NB4 (cell line): ENCODE measurements at regions not wholly inside any gene's neighbourhood (a gene's known extent, or its start where the extent isn't known, plus 50 kb on each side); places are given as distances from the start of the nearest gene placed in this dataset.

Experiments
- DNase-seq: peaks from one replicate; pipeline ENCODE4 v3.0.0; 2010; ENCODE audit warnings: low read depth
- H3K4me3 ChIP-seq: one replicate; pipeline ENCODE4 v1.5.1; 2011; ENCODE audit warnings: mild to moderate bottlenecking, low read depth, low read length, moderate library complexity
- MYC ChIP-seq: IDR thresholded peaks from 2 replicates; pipeline ENCODE4 v1.6.1; 2011; ENCODE audit warnings: low read depth, low read length
- POLR2A ChIP-seq: IDR thresholded peaks from 2 replicates; pipeline ENCODE4 v1.6.1; 2011; ENCODE audit warnings: mild to moderate bottlenecking; ENCODE audit not compliant: insufficient read length; ENCODE audit errors: extremely low read depth
- TF ChIP-seq, protein P1 (sequence below): IDR thresholded peaks from one replicate; pipeline ENCODE4 v1.5.1; 2012; ENCODE audit warnings: low read depth, low read length
- TF ChIP-seq, protein P2 (sequence below): IDR thresholded peaks from 2 replicates; pipeline ENCODE4 v1.6.1; 2011; ENCODE audit warnings: low read depth, low read length

DNA sequence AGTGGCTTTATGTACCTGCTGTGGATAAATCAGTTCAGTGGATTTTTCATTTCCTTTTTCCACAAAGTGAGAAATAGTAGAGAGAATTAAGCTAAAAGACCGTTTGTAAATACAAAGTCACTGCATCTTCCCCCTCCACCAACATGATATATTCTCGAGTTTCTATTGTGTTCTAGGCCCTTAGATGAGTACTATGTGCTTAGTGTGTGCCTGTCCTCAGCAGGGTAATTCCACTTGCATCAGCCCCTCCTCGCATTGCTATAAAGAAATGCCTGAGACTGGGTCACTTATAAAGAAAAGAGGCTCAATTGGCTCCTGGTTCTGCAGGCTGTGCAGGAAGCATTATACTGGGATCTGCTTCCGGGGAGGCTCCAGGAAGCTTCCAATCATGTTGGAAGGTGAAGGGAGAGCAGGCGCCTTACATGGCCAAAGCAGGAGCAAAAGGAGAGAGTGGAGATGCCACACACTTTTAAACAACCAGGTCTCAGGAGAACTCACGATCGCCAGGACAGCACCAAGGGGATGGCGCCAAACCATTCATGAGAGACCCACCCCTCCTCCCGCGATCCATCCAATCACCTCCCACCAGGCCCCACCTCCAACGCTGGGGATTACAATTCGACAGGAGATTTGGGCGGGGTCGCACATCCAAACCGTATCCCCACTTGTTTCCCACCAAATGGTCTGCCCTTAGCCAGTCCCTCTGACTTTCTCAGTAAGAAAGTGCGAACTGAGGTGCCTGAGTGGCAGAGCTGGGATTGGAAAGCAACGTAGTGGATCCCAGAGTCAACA lies 102.3 kb upstream of the ABCC4 start:
- TF ChIP-seq, protein P1, sequence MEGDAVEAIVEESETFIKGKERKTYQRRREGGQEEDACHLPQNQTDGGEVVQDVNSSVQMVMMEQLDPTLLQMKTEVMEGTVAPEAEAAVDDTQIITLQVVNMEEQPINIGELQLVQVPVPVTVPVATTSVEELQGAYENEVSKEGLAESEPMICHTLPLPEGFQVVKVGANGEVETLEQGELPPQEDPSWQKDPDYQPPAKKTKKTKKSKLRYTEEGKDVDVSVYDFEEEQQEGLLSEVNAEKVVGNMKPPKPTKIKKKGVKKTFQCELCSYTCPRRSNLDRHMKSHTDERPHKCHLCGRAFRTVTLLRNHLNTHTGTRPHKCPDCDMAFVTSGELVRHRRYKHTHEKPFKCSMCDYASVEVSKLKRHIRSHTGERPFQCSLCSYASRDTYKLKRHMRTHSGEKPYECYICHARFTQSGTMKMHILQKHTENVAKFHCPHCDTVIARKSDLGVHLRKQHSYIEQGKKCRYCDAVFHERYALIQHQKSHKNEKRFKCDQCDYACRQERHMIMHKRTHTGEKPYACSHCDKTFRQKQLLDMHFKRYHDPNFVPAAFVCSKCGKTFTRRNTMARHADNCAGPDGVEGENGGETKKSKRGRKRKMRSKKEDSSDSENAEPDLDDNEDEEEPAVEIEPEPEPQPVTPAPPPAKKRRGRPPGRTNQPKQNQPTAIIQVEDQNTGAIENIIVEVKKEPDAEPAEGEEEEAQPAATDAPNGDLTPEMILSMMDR: no peak
- TF ChIP-seq MYC (no peak), POLR2A (no peak)
- TF ChIP-seq, protein P2, sequence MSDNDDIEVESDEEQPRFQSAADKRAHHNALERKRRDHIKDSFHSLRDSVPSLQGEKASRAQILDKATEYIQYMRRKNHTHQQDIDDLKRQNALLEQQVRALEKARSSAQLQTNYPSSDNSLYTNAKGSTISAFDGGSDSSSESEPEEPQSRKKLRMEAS: no peak
- DNase-seq: no peak
- no peak overlapping the region for H3K4me3 ChIP-seq

DNA sequence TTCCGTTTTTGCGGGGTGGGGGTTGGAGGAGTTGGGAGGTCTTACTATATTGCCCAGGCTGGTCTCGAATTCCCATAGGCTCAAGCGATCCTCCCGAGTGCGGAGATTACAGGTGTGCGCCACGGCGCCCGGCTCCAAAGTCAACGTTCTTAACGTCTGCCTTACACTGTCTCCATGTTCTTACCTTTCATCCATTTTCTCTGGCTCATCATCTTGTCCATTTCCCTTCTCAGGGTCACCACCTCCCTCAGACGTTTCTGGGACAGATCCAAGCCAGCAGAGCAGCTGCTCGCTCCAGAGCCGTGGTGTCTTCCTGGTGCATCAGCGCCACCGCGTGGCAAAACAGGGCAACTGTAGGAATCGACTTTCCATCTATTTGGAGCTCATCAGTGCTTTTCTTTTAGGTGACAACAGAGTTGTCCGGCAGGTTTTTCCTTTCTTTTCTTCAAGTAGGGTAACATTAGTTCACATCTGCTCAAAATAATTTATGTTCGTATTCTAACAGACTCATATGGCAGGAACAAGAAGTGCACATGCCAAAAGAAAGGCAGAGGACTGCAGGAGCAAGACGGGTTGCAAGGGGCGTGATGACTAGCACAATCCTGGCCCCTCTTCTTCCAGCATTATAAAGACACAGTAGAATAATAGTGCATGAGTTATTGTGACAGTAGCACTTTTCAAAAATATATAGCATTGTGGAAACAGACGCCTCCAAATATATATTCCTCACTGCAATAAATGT lies 103.1 kb upstream of the ABCC4 start:
- TF ChIP-seq, protein P2: peak; percentile 50; the same call in 1 of the 2 replicates
- TF ChIP-seq POLR2A (no peak), MYC (0 out of 2 replicates have a peak, but pooled peaks have one; percentile 22)
- TF ChIP-seq, protein P1: peak; percentile 90
- no peak overlapping the region for H3K4me3 ChIP-seq
- DNase-seq: peak; percentile 75

DNA sequence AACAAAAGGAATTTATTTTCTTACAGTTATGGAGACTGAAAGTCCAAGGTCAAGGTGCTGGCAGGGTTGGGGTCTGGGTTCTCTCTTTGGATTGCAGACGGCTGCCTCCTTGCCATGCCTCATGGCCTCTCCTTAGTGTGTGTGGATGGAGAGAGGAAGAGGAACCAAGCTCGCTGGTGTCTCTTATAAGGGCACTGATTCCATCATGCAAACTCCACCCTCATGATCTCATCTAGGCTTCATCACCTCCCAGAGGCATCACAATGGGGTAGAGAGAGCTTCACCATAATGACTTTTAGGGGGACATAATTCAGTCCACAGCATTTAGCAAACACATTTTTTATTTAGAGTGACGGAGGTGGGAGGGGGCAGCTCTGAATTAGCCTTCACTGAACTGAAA lies 104.9 kb upstream of the ABCC4 start:
- TF ChIP-seq, protein P1: no peak
- TF ChIP-seq POLR2A: no peak
- TF ChIP-seq, protein P2: no peak
- no peak for TF ChIP-seq MYC
- DNase-seq: no peak
- no peak overlapping the region for H3K4me3 ChIP-seq

DNA sequence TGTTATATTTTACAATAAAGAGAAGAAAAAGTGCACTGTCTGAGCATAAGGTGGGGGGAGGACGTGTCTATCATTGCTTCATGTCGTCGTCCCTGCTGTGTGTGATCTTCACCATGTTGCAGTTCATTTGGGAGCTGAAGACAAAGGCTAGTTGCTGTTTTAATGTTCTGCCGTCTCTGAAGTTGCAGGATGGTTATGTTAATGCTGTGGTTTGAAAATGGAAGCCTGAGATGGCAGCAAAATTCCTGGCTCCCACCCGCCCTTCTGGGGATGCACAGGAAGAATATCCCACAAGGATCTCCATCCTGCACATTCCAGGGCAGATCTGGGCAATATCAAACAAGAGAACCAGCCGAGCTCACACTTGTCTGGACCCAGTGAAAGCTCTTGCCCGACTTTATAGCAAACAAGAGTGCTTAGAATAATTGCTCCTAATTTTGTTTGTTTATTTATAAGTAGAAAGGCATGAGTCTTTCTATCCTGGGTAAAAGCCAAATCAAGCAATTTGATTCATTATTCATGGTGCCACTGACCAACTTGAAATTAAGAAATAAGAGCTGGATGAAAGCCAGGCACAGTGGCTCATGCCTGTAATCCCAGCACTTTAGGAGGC lies 110.3 kb upstream of the ABCC4 start:
- DNase-seq: no peak
- TF ChIP-seq, protein P1: no peak
- TF ChIP-seq POLR2A (no peak), MYC (no peak)
- TF ChIP-seq, protein P2: no peak
- no peak overlapping the region for H3K4me3 ChIP-seq

DNA sequence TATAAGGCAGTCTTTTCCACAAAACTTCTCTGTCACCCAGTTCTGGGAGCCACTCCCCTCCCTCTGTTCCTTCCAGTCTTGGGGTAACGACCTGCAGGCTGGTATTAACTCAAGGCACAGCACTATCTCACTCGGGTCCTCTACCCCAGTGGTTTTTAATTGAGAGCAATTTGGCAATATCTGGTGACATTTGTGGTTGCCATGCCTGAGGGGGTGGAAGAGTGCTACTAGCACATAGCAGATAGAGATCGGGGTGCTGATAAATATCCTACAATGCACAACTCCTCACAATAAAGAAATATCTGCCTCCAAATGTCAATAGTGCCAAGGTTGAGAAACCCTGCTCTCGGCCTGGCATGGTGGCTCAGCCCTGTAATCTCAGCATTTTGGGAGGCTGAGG lies 117.7 kb upstream of the ABCC4 start:
- H3K4me3 ChIP-seq: no peak overlapping the region
- TF ChIP-seq POLR2A (no peak), MYC (no peak)
- TF ChIP-seq, protein P1: no peak
- TF ChIP-seq, protein P2: no peak
- peak; percentile 70 for DNase-seq
